SH-SY5Y (cell line): ENCODE measurements at regions not wholly inside any gene's neighbourhood (a gene's known extent, or its start where the extent isn't known, plus 50 kb on each side); places are given as distances from the start of the nearest gene placed in this dataset.

ENCODE experiments used
- GATA2 ChIP-seq: IDR thresholded peaks from 2 replicates; pipeline ENCODE4 v1.6.1; 2011; ENCODE audit warnings: mild to moderate bottlenecking, low read depth, low read length
- GATA3 ChIP-seq: IDR thresholded peaks from 2 replicates; pipeline ENCODE4 v1.6.1; 2011; ENCODE audit warnings: low read depth, mild to moderate bottlenecking, low read length, moderate library complexity

DNA sequence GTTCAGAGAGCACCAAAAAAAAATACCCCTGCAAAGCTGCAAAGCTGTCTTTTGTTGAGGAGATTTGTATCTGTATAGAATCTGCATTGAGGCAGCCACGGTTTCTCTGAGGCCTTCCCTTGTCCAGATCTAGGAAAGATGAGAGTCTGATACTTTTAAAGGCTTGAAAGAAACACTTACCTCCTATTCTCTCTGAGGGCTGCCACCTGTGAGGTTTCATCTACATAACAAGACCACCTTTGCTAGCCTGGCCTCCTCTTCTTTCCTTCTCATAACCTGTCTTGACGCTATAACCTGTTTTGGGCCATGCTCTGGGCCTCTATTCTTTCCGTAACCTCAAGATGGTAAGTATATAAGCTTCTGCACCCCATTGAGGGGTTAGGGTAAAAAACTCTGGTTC is 779.6 kb upstream of the HTR2C start:
- TF ChIP-seq GATA2 (no peak), GATA3 (no peak)
